ENCODE measurements at regions not wholly inside any gene's neighbourhood (a gene's known extent, or its start where the extent isn't known, plus 50 kb on each side); places are given as distances from the start of the nearest gene placed in this dataset.
"Not testable (repeated sequence)": the region's sequence is repeated elsewhere in the genome, so short reads cannot be mapped to it uniquely, and the experiment has no call there.

GRCh38 chr3:102036017-102036416, 186.7 kb downstream of the NFKBIZ start:
- DNase-seq (ENCODE audit: low read depth in 2 of 2): no peak

- DNase-seq (ENCODE audit: low read depth in 2 of 2): no peak
These were observed 187.2 kb downstream of the NFKBIZ start for GRCh38 chr3:102036472-102036871.

- DNase-seq (ENCODE audit: low read depth in 2 of 2): no peak
These were observed 187.9 kb downstream of the NFKBIZ start for GRCh38 chr3:102037209-102037608.

GRCh38 chr3:102037791-102038190, 188.5 kb downstream of the NFKBIZ start:
- no peak for DNase-seq (ENCODE audit: low read depth in 2 of 2)

GRCh38 chr3:102038477-102039142, 189.3 kb downstream of the NFKBIZ start:
- DNase-seq (ENCODE audit: low read depth in 2 of 2): no peak

GRCh38 chr3:102040144-102040543, 190.8 kb downstream of the NFKBIZ start:
- not testable (repeated sequence) for DNase-seq (ENCODE audit: low read depth in 2 of 2)

GRCh38 chr3:102053375-102053989, 204.2 kb downstream of the NFKBIZ start:
- no peak for DNase-seq (ENCODE audit: low read depth in 2 of 2)

- DNase-seq (ENCODE audit: low read depth in 2 of 2): no peak
These were observed 205.3 kb downstream of the NFKBIZ start for GRCh38 chr3:102054543-102055080.

- no peak for DNase-seq (ENCODE audit: low read depth in 2 of 2)
These were observed 208.6 kb downstream of the NFKBIZ start for GRCh38 chr3:102057781-102058421.

GRCh38 chr3:102059145-102059943, 210.0 kb downstream of the NFKBIZ start:
- no peak for DNase-seq (ENCODE audit: low read depth in 2 of 2)

GRCh38 chr3:102060814-102061213, 211.5 kb downstream of the NFKBIZ start:
- no peak for DNase-seq (ENCODE audit: low read depth in 2 of 2)

GRCh38 chr3:102063572-102063971, 214.3 kb downstream of the NFKBIZ start:
- no peak for DNase-seq (ENCODE audit: low read depth in 2 of 2)

GRCh38 chr3:102066470-102066869, 217.2 kb downstream of the NFKBIZ start:
- DNase-seq (ENCODE audit: low read depth in 2 of 2): no peak

- no peak for DNase-seq (ENCODE audit: low read depth in 2 of 2)
These were observed 219.0 kb downstream of the NFKBIZ start for GRCh38 chr3:102068327-102068726.

GRCh38 chr3:102068736-102069135, 219.4 kb downstream of the NFKBIZ start:
- no peak for DNase-seq (ENCODE audit: low read depth in 2 of 2)

- no peak for DNase-seq (ENCODE audit: low read depth in 2 of 2)
These were observed 219.9 kb downstream of the NFKBIZ start for GRCh38 chr3:102069211-102069662.

GRCh38 chr3:102074946-102075345, 225.6 kb downstream of the NFKBIZ start:
- no peak for DNase-seq (ENCODE audit: low read depth in 2 of 2)

- DNase-seq (ENCODE audit: low read depth in 2 of 2): no peak
These were observed 229.1 kb downstream of the NFKBIZ start for GRCh38 chr3:102078401-102078800.

- no peak for DNase-seq (ENCODE audit: low read depth in 2 of 2)
These were observed 229.8 kb downstream of the NFKBIZ start for GRCh38 chr3:102078854-102079808.

- no peak for DNase-seq (ENCODE audit: low read depth in 2 of 2)
These were observed 230.5 kb downstream of the NFKBIZ start for GRCh38 chr3:102079809-102080197.
